ENCODE measurements at regions not wholly inside any gene's neighbourhood (a gene's known extent, or its start where the extent isn't known, plus 50 kb on each side); places are given as distances from the start of the nearest gene placed in this dataset.
"Not testable (repeated sequence)": the region's sequence is repeated elsewhere in the genome, so short reads cannot be mapped to it uniquely, and the experiment has no call there.

- DNase-seq (ENCODE audit: low spot score) = no peak
Observed at GRCh38 chr3:72082186-72082715, 297.3 kb upstream of the PROK2 start.

DNA sequence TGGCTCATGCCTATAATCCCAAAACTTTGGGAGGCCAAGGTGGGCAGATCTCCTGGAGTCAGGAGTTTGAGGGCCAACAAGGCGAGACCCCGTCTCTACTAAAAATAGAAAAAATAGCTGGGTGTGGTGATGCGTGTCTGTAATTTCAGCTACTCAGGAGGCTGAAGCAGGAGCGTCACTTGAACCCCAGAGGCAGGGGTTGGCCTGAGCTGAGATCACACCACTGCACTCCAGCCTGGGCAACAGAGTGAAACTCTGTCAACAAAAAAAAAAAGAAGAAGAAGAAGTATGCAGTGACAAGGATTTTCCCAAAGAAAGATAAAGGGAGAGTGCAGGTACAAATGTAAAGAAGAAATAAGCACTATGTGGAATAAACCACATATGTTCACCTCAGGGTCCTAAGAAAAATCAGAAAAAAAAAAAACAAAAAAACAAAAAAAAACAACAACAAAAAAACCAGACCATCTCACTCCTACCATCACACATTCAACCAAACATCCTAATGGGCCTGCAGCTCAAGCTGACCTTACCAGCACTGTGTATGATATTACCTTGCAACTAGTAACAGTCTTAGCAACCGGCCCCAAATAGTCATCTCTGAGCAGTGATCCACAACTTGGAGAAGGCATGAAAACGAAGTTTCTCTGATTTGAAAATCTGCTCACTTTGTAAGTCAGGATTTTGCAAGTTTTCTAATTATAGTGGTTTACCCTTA, 296.7 kb upstream of the PROK2 start:
- no peak for DNase-seq (ENCODE audit: low spot score)

DNA sequence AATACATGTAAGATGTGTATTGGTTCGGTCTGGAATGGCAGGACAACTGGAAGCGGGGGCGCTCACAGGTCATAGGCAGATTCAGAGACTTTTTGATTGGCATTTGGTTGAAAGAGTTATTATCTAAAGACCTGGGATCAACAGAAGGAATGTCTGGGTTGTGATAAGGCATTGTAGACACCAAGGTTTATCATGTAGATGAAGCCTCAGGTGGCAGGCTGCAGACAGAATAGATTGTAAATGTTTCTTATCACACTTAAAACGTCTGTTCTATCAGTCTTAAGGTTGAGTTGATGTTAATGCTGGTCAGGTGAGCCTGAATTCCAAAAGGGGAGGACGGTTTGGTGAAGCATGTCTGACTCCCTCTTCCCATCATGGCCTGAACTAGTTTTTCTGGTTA, 295.9 kb upstream of the PROK2 start:
- no peak for DNase-seq (ENCODE audit: low spot score)

DNA sequence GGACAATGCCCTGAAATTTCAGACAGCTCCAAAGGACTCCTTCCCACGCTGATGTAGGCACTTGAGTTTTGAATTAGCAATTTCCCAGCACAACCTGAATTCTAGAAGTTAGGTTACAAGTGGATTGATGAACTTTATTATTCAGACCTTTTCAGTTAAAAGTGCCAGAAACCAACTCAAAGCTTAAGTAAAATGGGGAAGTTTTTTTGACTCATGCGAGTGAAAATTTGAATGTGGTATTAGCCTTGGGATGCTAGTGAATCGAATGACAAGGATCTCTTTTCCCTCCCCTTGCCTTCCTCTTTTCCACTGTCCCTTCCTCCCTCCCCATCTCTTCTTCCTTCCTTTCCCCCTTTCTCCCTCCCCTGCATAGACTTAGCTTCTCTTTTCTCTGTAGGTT, 295.1 kb upstream of the PROK2 start:
- no peak for DNase-seq (ENCODE audit: low spot score)

DNA sequence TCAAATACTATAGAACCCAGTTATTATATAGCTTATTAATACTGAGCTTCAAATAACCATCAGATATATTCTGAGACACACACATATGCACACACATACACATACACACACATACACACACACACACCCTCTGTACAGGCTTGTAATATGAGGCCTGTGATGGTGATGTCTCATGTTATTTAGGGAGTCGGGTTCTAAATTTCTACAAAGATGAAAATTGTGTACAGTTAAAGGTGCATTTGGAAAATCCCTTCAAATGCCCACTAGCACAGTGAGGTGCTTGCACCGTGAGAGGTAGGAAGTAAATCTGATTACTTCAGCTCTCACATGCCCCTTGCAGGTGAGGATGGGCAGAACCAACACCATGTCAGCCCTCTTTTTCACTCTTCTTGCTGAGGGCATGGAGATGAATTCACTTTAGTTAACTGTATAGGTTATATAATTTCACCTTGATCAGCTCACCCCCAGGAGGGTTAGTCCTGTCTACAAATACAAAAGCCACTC, 294.5 kb upstream of the PROK2 start:
- no peak for DNase-seq (ENCODE audit: low spot score)

DNA sequence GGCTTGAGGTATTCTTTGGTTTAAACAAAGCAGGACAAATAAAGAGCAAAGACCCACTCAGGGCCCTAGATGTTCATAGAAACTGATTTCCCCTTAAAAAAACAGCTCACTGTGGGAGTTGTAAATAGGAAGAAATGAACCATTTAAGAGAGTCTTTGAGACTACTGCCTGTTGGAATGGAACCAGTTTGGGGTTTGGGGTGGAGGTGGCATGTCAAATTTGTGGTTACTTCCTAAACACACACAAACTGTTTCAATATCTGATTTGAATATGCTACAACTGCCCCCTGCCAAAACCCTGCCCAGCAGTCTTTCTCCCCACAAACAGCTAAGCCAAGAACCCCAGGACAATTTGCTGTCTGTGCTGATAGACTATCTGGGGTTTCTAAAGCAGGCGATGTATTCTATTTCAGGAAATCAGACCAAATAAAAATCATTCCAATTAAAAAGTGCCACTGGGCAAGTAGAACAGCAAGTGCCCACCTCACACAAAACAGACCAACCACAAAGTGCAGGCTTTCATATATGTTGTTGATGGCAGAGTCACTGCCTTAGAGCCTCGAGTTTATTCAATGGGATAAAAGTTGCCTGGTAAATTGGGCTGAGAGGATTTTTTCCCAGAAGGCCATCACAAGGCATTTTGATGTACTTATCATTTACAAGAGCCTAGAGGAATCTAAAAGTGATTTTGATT, 293.9 kb upstream of the PROK2 start:
- no peak for DNase-seq (ENCODE audit: low spot score)

DNA sequence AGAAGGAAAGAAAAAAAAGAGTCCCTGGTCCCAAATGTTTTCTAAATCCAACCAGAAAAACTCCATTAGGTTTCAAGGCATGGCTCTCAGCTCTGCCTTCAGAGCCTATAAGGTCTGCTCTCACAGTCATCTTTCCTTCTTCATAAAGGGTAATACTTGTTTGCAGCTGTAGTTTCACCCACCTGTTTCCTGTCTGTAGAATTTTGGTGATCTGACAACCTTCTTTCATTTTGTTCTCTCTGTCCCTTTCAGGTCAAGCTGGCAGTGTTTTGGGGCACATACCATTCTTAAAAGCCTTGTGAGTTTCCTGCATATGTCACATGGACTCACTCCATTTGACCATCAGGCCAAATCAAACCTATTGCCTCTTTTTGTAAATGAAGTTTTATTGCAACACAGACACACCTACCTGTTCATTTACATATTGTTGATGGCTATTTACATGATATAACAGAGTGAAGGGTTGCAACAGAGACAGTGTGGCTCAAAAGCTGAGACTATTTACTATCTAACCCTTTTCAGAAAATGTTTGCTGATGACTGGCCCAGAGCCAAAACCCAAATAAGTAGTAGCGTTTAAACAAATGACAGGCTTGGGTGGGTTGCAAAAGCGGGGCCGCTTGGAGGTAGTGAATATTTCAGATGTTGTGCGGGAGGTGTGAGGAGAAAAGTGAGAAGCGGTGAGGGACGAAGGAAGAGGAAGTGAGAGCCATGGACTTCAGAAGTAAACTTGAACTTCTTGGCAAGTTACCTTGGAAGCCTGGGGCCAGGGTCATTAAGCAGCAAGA, 292.7 kb upstream of the PROK2 start:
- DNase-seq (ENCODE audit: low spot score) = no peak

DNA sequence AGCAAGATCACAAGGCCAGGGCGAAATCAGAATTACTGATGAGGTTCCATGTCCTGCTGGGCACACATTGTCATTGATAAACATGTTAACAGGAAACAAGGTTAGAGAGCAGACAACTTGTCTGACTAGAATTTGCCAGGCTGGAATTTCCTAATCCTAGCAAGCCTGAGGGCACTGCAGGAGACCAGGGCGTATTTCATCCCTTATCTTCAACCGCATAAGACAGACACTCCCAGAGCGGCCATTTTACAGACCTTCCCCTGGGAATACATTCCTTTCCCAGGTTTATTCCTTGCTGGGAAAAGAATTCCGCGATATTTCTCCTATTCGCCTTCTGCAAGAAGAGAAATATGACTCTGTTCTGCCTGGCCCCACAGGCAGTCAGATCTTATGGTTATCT, 290.9 kb upstream of the PROK2 start:
- not testable (repeated sequence) for DNase-seq (ENCODE audit: low spot score)

DNA sequence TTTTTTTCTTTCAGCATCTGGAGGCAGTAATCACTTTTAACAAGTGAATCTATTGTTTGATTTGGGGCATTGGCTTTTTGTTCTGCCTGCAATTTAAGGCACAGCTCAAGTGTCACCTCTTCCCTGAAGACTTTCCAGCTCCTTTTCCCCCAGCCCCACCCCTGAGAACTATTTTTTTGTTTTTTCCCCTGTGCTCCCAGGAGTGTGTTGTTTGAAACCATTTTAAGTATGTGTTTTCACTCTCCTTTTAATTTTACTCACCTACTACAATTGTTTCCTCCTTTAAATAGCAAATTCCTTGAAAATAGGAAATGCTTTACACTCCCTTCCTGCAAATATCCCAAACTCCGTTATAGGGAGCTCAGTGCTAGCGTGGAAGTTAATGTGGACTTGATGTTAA, 286.7 kb upstream of the PROK2 start:
- no peak for DNase-seq (ENCODE audit: low spot score)

DNA sequence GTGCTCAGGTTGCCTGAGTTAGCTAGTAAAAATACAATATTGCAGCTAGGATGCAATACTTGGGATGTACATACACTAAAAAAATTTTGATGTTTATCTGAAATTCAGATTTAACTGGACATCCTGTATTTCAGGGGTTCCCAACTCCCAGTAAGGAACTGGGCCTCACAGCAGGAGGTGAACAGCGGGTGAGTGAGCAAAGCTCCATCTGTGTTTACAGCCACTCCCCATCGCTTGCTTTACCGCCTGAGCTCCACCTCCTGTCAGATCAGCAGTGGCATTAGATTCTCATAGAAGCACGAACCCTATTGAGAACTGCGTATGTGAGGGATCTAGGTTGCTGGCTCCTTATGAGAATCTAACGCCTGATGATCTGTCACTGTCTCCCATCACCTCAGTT, 285.1 kb upstream of the PROK2 start:
- no peak for DNase-seq (ENCODE audit: low spot score)

DNA sequence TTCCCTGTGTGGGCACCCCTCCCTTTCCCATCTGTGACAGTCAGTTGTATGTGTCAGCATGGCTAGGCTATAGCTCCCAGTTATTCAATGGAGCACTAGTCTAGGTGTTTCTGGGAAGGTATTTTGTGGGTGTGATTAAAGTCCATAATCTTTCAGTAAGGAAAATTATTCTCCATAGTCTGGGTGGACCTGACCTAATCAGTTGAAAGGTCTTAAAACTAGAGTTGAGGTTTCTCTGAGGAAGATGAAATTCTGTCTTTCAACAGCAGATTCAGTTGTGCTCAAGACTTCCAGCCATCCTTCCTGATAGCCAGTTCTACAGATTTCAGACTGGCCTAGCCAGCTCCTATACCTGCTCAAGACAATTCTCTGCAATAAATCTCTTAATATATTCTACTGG, 284.6 kb upstream of the PROK2 start:
- DNase-seq (ENCODE audit: low spot score) = no peak

GRCh38 chr3:72068621-72069020, 283.7 kb upstream of the PROK2 start:
- no peak for DNase-seq (ENCODE audit: low spot score)

DNA sequence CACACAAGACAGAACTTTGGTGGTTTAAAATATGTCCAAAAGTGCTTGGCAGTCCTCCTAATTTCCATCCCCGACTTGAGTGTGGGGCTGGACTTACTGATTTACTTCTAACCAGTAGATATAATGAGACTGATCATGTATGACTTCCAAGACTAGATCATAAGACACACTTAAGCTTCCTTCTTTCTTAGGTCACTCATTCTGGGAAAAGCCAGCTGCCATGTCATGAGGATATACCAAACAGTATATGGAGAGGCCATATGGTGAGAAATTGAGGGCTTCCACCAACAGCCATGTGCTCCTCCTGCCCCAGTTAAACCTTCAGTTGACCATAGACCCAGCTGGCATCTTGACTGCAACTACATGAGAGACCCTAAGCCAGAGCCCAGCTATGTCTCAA, 282.8 kb upstream of the PROK2 start:
- DNase-seq (ENCODE audit: low spot score) = no peak

DNA sequence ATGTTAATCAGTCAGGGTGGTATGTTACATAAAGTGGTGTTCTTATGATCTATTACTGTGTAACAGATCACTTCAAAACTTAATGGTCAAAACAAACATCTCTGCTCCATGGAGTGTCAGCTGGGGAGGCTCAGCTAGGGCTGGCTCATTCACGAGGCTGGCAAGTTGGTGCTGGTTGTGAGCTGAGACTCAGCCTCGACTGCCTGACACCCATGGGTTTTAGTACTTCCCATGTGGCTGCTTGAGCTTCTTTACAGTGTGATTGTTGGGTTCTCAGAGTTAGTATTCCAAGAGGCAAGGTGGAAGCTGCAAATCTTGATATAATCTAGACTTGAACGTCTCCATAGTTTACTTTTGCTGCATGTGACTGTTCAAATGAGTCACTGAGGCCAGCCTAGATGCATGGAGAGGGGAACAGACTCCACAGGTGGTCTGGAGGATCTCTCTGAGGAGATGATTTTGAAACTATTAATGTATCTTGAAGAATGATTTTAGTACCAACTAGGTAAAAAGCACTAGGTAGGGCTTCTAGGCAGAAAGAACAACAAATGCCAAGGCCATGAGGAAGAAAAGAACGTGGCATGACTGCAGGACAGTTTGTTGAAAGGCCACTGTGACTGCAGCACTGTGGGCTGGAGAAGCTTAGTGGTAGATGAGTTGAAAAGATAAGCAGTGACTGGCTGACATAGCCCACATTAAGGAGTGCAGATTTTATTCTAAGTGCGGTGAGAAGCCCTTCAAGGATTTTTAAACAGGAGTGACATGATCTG, 281.1 kb upstream of the PROK2 start:
- DNase-seq (ENCODE audit: low spot score) = no peak

DNA sequence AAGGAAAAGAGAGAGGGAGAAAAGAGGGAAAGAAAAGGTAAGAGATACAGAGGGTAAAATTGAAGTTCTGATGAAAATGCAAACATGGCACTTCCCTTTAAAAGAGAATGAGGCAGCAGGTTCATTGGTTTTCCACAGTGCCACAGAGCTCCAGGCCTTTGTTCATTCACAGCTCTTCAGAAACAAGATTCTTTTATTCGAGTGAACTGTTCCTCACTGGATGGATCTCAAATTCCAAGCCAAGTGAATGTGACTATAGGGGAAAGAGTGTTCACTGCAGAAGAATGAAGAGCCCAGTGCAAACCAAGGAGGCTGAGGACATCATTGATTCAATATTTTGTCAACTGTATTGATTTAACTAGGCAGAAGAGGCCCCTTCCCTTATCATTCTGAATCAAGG, 280.3 kb upstream of the PROK2 start:
- peak; percentile 57 for DNase-seq (ENCODE audit: low spot score)

DNA sequence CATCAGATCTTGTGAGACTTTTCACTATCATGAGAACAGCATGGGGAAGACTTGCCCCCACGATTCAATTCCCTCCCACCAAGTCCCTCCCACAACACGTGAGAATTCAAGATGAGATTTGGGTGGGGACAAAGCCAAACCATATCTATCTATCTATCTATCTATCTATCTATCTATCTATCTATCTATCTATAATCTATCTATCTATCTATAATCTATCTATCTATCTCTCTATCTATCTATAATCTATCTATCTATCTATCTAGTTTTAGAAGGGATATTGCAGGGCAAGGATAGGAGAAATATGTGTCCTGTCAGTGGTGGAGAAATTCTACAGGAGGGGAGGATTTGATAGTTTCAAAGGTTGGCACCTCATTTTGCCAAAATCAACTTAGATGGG, 279.8 kb upstream of the PROK2 start:
- DNase-seq (ENCODE audit: low spot score) = not testable (repeated sequence)

DNA sequence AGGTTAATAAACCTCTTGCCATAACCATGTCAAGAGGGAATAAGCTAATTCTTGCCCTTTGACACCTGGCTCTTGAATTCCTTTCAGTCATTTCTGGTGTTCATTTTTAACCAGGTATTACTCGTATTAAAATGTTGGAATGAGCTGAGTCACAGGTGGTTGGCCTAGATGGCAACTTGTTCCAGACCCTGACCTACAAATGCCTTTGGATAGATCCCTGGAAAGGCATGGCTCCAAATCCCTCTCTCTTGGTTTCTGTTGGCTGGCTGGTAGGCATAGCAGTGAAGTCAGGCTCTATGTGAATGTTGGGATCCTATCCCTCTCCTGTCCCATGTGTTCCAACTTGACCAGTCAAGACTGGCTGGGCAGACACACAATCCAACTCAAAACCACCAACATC, 277.1 kb upstream of the PROK2 start:
- no peak for DNase-seq (ENCODE audit: low spot score)

DNA sequence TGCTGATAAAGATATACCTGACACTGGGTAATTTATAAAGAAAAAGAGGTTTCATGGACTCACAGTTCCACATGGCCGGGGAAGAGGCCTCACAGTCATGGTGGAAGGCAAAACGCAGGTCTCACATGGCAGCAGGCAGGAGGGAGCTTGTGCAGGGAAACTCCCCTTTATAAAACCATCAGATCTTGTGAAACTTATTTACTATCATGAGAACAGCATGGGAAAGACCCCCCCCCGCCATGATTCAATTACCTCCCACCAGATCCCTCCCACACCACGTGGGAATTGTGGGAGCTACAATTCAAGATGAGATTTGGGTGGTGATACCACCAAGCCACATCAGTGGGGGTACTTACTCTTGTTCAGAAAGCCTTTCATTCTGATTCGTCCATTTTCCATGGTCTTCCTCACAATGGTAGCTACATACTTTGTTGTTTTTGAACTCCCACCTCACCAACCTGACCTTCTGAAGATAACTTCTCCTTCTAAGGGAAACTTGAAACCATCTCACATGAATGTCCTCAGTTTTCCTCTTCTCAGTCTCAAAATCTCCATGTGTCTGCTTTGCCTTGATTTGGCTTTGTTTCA, 275.6 kb upstream of the PROK2 start:
- DNase-seq (ENCODE audit: low spot score) = no peak

GRCh38 chr3:72058493-72059081, 273.6 kb upstream of the PROK2 start:
- DNase-seq (ENCODE audit: low spot score) = no peak

GRCh38 chr3:72055436-72055835, 270.5 kb upstream of the PROK2 start:
- no peak for DNase-seq (ENCODE audit: low spot score)

DNA sequence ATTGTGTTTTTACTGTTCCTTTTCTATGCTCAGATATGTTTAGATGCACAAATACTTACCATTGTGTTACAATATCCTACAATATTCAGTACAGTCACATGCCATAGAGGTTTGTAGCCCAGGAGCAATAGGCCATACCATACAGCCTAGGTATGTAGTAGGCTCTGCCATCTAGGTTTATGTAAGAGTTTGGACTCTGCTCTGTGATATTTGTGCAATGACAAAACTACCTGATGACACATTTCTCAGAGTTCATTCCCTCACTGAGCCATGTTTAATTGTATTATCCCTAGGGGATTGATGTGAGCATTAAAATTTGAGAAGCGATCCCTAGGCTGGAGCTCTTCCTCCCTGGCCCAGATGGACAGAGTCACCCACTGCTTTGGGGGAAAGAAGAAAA, 270.0 kb upstream of the PROK2 start:
- DNase-seq (ENCODE audit: low spot score) = no peak

All from putamen (tissue), 1 donor.